ENCODE measurements at regions not wholly inside any gene's neighbourhood (a gene's known extent, or its start where the extent isn't known, plus 50 kb on each side); places are given as distances from the start of the nearest gene placed in this dataset.
"Not testable (repeated sequence)": the region's sequence is repeated elsewhere in the genome, so short reads cannot be mapped to it uniquely, and the experiment has no call there.

DNA sequence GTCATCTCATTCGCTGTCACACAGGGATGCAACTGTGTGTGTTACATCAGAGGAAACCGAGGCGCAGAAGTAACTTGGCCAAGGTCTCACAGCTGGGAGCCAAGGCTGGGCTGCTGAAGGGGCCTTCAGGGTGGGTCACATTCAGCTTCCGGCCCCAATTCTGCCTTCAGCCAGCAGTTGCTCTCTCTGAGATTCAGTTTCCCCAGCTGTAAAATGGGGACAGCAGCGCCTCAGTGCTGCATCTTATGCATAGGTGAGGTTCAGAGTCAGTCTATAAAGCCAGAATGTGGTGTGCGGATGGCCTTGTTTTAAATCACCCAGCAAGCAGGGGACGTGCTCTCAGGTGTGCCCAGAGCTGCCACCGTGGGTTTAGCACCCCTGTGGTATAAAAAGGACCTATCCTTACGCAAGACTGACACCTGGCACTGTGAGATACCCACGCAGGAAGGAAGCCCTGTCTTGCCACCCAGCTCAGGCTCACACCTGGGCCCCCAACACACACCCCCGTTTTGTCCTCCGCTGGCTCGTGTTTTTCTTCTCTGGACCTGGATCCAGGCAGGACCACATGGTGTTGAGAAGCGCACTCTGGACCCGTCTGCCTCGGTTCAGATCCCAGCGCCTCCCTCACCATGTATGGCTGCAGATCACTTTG lies 94.6 kb upstream of the GSE1 start:
- peaks cover 4% of the 10 kb centered on the region for H3K9me3 Mint-ChIP-seq
- no peak for ATAC-seq (replicated peaks)

DNA sequence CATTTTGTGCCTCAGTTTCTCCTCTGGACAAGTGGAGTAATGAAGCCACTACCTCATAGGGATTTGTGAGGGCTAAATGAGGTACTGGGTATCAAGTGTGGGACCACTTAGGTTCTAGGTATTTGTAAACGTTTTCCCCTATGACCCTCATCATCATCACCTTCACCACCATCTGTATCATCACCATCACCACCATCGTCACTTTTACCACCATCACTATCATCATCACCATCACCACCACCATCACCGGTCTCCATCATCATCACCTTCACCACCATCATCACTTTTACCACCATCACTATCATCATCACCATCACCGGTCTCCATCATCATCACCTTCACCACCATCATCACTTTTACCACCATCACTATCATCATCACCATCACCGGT lies 94.1 kb upstream of the GSE1 start:
- ATAC-seq (replicated peaks); H3K36me3 Mint-ChIP-seq (ENCODE audit: low read depth); H3K4me3 Mint-ChIP-seq; H3K27ac Mint-ChIP-seq; H3K27me3 Mint-ChIP-seq; H3K9me3 Mint-ChIP-seq: not testable (repeated sequence)
- H3K4me1 Mint-ChIP-seq = peaks cover 12% of the 10 kb centered on the region

More for the DNA sequence above, 94.6 kb upstream of the GSE1 start:
- H3K27ac Mint-ChIP-seq = no peak overlapping the region
- no peaks in the 10 kb centered on the region for H3K27me3 Mint-ChIP-seq
- no peaks in the 10 kb centered on the region for H3K36me3 Mint-ChIP-seq (ENCODE audit: low read depth)
- H3K4me3 Mint-ChIP-seq = no peak overlapping the region
- H3K4me1 Mint-ChIP-seq = peaks cover 12% of the 10 kb centered on the region

DNA sequence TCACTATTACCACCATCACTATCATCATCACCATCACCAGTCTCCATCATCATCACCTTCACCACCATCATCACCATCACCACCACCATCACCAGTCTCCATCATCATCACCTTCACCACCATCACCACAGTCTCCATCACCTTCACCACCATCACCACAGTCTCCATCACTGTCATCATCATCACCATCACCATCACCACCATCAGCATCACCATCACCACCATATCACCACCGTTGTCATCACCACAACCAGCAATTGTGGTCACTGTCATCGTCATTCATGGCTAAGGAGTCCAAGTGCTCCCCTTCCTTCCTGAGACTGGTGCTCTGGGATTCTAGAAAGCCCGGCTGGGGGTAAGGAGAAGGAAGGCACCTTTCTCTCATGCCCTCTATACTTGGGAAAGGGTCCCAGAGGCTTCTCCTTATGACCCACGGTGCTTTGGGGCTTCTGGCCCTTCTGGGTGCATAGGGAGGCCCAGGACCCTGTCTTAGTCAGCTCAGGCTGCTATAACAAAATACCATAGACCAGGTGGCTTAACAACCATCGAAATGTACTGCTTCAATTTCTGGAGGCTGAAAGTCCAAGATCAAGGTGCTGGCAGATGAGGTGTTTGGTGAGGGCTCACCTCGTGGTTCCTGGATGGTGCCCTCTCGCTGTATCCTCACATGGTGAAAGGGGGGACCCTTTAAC lies 93.4 kb upstream of the GSE1 start:
- Mint-ChIP-seq H3K4me3 (no peak overlapping the region), H3K36me3 (ENCODE audit: low read depth) (no peaks in the 10 kb centered on the region), H3K27ac (no peak overlapping the region), H3K9me3 (peaks cover 4% of the 10 kb centered on the region), H3K4me1 (peaks cover 12% of the 10 kb centered on the region), H3K27me3 (no peaks in the 10 kb centered on the region)
- ATAC-seq (replicated peaks) = no peak

DNA sequence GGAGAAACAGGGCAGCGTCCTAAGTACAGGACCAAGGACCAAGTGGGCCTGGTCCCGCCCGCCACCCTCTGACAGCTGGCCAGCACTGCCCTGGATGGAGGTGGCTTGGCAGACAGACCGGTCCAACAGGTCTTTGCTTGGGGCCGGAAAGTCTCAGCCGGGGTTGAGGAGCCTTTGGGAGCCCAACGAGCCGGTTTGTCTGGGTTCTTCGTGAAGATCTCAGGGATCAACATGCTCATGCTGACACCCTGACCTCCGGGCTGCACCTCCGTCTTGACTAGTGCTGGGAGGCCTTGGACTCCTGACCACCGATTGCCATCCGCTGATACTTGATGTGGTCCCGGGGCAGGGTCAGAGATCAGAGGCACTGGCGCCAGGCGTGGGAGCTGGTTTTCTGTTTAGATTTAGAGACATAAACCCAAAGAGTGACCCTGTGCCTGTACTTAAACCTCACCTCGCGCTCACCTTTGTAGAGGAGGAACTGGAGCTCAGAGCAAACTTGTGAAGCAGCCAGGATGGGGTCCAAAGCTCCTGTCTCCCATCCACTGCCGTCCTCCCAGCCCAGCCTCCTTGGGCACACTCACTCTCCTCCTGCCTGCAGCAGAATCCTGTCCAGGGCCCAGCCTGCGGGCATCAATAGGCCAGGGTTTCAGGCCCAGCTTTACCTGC lies 92.1 kb upstream of the GSE1 start:
- H3K36me3 Mint-ChIP-seq (ENCODE audit: low read depth) = no peaks in the 10 kb centered on the region
- peaks cover 12% of the 10 kb centered on the region for H3K4me1 Mint-ChIP-seq
- H3K9me3 Mint-ChIP-seq = peaks cover 4% of the 10 kb centered on the region
- no peak overlapping the region for H3K4me3 Mint-ChIP-seq
- H3K27me3 Mint-ChIP-seq = no peaks in the 10 kb centered on the region
- no peak for ATAC-seq (replicated peaks)
- H3K27ac Mint-ChIP-seq = no peak overlapping the region

DNA sequence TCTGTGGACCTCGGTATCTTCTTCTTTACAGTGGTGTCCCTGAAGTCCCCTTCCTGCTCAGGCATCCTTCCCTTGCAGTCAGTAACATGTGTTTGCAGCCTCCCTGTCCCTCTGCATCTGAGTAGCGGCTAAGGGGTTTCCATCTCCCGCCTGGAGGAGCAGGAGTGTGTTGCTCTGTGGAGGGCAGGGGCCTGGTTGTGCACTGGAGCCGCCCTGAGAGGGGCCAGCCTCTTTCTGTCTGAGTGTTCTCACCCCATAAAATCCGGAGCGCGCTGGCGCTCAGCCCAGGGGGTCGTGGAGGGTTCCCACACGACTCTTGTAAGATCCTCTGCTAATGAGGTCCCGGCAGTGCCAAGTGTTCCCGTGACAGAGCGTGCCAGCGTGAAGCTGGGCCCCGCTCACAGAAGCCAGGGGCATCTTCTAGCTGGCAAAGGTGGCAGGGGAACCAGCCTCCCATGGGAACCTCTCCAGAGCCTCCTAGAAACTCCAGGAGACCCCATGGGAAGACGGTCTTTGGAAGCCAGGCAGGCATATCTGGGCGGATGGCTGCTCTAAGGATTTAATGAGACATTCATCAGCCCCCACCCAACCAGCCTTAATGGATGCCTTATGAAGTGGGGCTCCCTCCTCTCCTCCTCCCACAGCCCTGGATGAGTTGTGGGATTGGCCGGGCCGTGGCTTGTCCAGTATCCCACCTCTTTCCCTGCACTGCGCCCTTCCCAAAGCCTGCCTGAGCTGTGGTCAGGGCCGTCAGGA lies 91.4 kb upstream of the GSE1 start:
- H3K4me3 Mint-ChIP-seq = no peak overlapping the region
- no peak overlapping the region for H3K27ac Mint-ChIP-seq
- H3K36me3 Mint-ChIP-seq (ENCODE audit: low read depth) = no peaks in the 10 kb centered on the region
- H3K4me1 Mint-ChIP-seq = peaks cover 12% of the 10 kb centered on the region
- H3K9me3 Mint-ChIP-seq = peaks cover 4% of the 10 kb centered on the region
- ATAC-seq (replicated peaks) = no peak
- H3K27me3 Mint-ChIP-seq = no peaks in the 10 kb centered on the region

DNA sequence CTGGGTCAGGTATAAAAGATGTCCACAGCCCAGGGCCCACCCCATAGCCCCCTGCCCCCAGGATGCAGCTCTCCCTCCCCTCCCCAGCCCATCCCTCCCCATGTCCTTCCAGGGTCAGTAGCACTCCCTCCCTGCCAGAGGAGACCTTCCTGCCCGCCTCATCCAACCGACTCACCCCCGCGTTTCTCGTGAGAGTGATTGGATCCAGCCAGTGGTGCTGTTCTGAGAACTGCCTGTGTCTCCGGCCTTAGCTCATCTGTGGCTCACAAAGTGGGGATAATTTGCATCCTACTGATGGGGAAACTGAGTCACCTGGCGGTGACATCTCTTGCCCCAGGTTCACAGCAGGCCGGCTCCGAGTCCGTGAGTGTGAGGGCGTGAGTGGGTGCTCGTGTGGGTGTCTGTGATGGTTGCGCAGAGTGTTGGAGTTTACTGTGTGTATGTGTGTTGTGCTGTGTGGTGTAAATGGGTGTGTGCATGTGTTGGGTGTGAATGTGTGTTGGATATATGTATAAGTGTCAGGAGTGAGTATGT lies 90.7 kb upstream of the GSE1 start:
- Mint-ChIP-seq H3K4me3 (no peak overlapping the region), H3K27ac (no peak overlapping the region), H3K4me1 (peaks cover 12% of the 10 kb centered on the region), H3K36me3 (ENCODE audit: low read depth) (no peaks in the 10 kb centered on the region), H3K27me3 (no peaks in the 10 kb centered on the region), H3K9me3 (peaks cover 4% of the 10 kb centered on the region)
- no peak for ATAC-seq (replicated peaks)

DNA sequence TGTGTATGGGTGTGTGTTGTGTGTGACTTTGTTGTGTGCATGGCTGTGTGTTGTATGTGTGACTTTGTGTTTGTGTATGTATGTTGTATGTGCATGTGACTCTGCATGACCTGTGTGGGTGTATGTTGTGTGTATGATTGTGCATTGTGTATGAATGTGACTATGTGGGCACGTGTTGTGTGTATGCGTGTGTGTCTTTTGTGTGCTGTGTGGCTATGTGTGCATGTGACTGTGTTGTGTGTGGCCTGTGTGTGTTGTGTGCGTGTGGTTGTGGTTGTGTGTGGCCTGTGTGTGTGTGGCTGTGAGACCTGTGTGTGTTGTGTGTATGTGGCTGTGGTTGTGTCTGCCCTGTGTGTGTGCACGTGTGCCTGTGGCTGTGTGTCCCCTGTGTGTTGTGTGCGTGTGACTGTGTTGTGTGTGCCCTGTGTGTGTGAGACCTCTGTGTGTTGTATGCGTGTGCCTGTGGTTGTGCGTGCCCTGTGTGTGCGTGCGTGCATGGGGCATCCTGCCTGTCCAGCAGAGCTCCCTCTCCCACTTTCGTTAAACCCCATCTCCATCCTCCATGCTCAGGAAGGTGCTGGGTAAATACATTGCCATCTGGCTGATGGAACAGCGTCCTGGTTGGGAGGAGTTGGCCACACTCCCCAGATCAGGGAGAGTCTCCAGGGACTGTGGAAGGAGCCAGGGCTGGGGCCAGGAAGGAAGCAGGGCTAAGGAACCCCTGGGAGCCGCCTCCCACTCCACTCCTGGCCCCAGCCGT lies 90.1 kb upstream of the GSE1 start:
- ATAC-seq (replicated peaks) = no peak
- no peak overlapping the region for H3K4me3 Mint-ChIP-seq
- H3K9me3 Mint-ChIP-seq = peaks cover 4% of the 10 kb centered on the region
- H3K36me3 Mint-ChIP-seq (ENCODE audit: low read depth) = no peaks in the 10 kb centered on the region
- H3K27me3 Mint-ChIP-seq = no peaks in the 10 kb centered on the region
- H3K4me1 Mint-ChIP-seq = peaks cover 12% of the 10 kb centered on the region
- H3K27ac Mint-ChIP-seq = no peak overlapping the region

DNA sequence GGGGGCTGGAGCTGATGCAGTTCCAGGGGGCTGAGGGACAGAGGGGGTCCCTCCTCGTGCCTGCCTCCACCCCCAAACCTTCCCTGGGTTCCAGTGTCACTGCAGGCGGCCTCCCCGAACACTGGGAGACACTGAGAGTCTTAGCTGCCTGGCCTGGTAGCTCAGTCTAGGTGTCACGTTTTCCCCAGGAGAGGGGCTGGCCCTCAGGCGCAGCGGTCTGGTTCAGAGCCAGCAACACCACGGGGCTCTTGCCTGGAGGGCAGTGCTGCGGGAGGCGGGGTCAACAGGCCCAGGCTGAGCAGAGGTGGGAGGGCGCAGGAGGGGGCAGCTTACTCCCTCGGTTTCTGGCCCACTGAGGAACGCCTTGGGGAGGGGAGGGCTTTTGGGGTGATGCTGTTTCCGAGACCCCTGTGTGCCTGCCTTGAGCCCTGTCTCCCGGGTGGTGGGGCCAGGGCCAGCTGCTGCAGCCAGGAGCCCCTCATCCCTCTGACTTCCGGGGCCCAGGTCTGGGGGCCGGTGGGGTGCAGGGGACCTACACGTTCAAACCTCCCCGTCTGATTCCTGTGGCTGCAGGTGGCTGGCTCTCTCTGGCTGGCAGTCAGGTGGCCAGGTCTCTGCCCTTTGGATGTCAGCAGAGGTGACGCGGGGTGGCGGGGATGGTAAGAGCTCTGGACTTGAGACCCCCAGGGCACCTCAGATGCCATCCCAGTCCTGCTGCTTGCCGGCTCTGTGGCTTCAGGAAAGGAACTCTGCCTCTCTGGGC lies 89.3 kb upstream of the GSE1 start:
- H3K36me3 Mint-ChIP-seq (ENCODE audit: low read depth) = no peaks in the 10 kb centered on the region
- H3K4me1 Mint-ChIP-seq = peaks cover 12% of the 10 kb centered on the region
- peaks cover 4% of the 10 kb centered on the region for H3K9me3 Mint-ChIP-seq
- H3K4me3 Mint-ChIP-seq = no peak overlapping the region
- no peak for ATAC-seq (replicated peaks)
- H3K27ac Mint-ChIP-seq = no peak overlapping the region
- no peaks in the 10 kb centered on the region for H3K27me3 Mint-ChIP-seq

DNA sequence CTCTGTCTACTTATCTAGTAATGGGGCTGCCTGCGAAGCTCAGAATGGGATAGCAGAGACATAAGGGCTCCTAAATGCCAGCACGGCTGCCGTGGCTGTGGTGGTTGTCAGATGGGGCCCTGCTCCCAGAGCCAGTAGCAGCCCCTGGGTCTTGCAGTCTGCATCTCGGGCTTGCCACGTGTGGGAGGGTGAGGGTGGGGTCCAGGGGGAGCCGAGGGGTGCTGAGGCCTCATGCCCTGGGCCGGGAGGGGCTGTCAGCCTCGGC lies 88.8 kb upstream of the GSE1 start:
- no peak for ATAC-seq (replicated peaks)

DNA sequence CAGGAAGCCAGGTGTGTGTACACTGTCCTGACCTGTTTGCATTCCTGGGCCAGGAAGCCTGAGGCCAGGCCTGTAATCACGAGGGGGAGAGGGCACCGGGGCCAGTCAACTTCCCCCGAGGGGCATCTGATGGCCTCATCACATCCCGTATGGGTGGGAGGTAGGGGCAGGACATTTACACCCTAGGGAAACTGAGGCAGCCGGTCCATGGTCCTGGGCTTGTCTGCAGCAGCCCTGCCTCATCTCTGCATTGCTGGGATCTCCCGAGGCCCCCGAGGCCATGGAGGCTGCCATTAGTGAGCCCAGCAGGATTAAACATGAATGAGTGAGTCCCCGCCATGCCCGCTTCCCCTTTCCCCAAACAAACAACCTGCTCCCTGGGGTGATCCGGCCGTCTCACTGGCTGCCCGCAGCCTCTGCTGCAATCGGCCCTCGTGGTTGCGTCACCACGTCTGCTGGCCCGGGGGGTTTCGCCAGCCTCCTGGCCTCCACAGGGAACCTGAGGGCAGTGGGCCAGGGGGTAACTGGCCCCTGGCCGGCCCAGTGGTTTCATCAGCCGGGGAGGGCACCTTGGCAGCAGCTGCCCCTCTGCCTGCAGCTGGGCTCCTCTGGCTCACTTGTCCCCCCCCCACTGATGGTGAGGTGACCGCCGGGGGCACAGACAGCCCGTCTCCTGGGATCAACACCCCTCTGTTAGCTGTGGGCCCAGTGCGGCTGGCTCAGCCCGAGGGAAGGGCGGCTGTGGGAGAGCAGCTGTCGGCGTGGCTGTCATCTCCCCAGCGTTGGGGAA lies 88.3 kb upstream of the GSE1 start:
- Mint-ChIP-seq H3K27ac (no peak overlapping the region), H3K27me3 (no peaks in the 10 kb centered on the region), H3K36me3 (ENCODE audit: low read depth) (no peaks in the 10 kb centered on the region), H3K9me3 (no peaks in the 10 kb centered on the region), H3K4me3 (no peak overlapping the region), H3K4me1 (peaks cover 6% of the 10 kb centered on the region)
- no peak for ATAC-seq (replicated peaks)

More for the DNA sequence above, 88.8 kb upstream of the GSE1 start:
- Mint-ChIP-seq H3K27me3 (no peaks in the 10 kb centered on the region), H3K4me3 (no peak overlapping the region), H3K4me1 (peaks cover 11% of the 10 kb centered on the region), H3K36me3 (ENCODE audit: low read depth) (no peaks in the 10 kb centered on the region), H3K27ac (no peak overlapping the region), H3K9me3 (peaks cover 4% of the 10 kb centered on the region)

DNA sequence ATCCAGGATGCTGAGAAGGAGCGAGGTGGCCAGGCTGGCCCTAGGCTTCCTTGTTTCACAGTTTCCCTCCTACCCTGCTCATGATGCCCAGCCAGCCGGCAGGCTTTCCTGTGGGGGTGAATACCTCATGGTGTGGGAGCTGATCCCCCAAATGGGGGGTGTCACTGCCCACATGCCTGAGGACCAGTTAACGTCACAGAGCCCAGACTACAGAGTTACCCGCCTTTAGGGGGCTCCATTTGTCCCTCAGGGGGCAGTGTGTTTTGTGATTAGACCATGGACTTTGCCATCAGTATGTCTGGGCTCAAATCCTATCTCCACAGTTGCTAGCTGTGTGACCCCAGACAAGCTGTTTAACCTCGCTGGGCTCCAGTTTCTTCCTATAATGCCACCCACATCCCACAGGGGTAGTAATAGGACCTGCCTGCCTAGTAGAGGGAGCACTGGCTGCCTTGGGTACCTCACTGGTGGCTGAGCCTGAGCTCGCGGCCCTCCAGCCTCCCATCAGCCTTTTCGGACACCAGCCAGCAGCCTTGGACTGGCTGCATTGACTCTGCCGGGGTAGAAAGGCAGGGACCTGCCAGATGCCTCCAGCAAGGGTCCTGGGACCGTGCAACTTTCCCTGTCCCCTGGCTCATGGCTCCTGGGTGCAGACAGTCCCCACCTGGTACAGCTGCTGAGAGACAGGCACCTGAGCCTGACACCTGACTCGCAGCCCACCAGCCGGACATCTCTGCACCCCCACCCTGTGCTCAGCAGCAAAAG lies 87.5 kb upstream of the GSE1 start:
- H3K36me3 Mint-ChIP-seq (ENCODE audit: low read depth) = no peaks in the 10 kb centered on the region
- no peak for ATAC-seq (replicated peaks)
- no peak overlapping the region for H3K27ac Mint-ChIP-seq
- no peaks in the 10 kb centered on the region for H3K27me3 Mint-ChIP-seq
- H3K9me3 Mint-ChIP-seq = no peaks in the 10 kb centered on the region
- H3K4me1 Mint-ChIP-seq = peaks cover 6% of the 10 kb centered on the region
- H3K4me3 Mint-ChIP-seq = no peak overlapping the region

DNA sequence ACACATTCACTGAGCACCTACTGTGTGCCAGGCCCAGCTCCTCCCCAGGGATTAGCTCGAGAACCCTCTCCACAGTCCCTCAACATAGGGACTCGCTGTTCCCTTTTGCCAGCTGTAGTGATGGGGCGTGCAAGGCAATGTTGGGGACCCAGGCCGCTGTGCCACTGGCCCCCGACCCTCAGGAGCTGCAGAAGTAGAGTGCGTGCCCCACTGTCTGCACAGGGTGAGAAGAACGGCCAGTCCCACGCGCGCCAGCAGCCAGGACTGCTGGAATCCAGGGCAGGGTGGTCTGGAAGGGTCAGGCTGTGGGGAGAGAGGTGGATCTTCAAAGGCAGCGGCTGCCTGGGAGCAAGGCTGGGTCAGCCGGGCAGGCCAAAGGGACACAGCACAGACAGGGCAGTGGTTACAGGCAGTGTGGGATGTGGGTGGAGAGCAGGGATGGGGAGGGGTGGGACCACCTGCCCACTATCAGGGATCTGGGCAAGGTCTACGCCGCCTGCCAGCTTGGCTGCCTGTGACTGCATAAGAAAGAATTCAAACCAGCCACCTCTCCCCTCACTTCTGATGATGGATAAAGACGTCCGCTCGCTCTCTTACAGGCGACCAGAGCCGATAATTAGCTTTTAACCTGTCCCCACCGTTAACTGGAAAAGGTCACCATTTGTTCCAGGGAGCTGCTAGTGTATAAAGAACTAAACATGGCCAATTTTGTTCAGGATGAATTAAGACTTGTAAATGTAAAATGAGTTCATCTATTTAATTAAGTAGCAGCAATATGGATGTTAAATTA lies 86.7 kb upstream of the GSE1 start:
- Mint-ChIP-seq H3K4me1 (peaks cover 6% of the 10 kb centered on the region), H3K4me3 (no peak overlapping the region), H3K27ac (no peak overlapping the region), H3K27me3 (no peaks in the 10 kb centered on the region), H3K9me3 (no peaks in the 10 kb centered on the region), H3K36me3 (ENCODE audit: low read depth) (no peaks in the 10 kb centered on the region)
- ATAC-seq (replicated peaks) = no peak
